Ishikawa (cell line): ENCODE measurements at regions not wholly inside any gene's neighbourhood (a gene's known extent, or its start where the extent isn't known, plus 50 kb on each side); places are given as distances from the start of the nearest gene placed in this dataset.

Source experiments
- CEBPB ChIP-seq: IDR thresholded peaks from 2 replicates; pipeline ENCODE4 v1.6.1; 2012
- CREB1 ChIP-seq: IDR thresholded peaks from 2 replicates; pipeline ENCODE4 v1.6.1; 2012; ENCODE audit warnings: low read depth
- EGR1 ChIP-seq: IDR thresholded peaks from 2 replicates; pipeline ENCODE4 v1.6.1; 2012
- EP300 ChIP-seq: IDR thresholded peaks from 2 replicates; pipeline ENCODE4 v1.6.1; 2012; ENCODE audit warnings: borderline replicate concordance
- FOXM1 ChIP-seq: IDR thresholded peaks from 2 replicates; pipeline ENCODE4 v1.6.1; 2012; ENCODE audit warnings: low read depth, borderline replicate concordance
- MAX ChIP-seq: IDR thresholded peaks from 2 replicates; pipeline ENCODE4 v1.6.1; 2012
- NFIC ChIP-seq: IDR thresholded peaks from 2 replicates; pipeline ENCODE4 v1.6.1; 2012
- RAD21 ChIP-seq: IDR thresholded peaks from 2 replicates; pipeline ENCODE4 v1.6.1; 2012; ENCODE audit warnings: low read depth
- REST ChIP-seq: IDR thresholded peaks from 2 replicates; pipeline ENCODE4 v1.6.1; 2012; ENCODE audit warnings: low read depth, mild to moderate bottlenecking
- TAF1 ChIP-seq: IDR thresholded peaks from 2 replicates; pipeline ENCODE4 v1.6.1; 2012; ENCODE audit warnings: low read depth, mild to moderate bottlenecking
- TCF12 ChIP-seq: IDR thresholded peaks from 2 replicates; pipeline ENCODE4 v1.6.1; 2012; ENCODE audit warnings: low read depth
- TEAD4 ChIP-seq: IDR thresholded peaks from 2 replicates; pipeline ENCODE4 v1.6.1; 2012
- YY1 ChIP-seq: IDR thresholded peaks from 2 replicates; pipeline ENCODE4 v1.6.1; 2012; ENCODE audit warnings: low read depth
- ZBTB7A ChIP-seq: IDR thresholded peaks from 2 replicates; pipeline ENCODE4 v1.6.1; 2012; ENCODE audit warnings: low read depth
- TF ChIP-seq, protein P1 (sequence below): IDR thresholded peaks from 2 replicates; pipeline ENCODE4 v1.6.1; 2012

- no peak for TF ChIP-seq ZBTB7A
- no peak for TF ChIP-seq RAD21
- no peak for TF ChIP-seq FOXM1
- no peak for TF ChIP-seq EP300
- TF ChIP-seq, protein P1, sequence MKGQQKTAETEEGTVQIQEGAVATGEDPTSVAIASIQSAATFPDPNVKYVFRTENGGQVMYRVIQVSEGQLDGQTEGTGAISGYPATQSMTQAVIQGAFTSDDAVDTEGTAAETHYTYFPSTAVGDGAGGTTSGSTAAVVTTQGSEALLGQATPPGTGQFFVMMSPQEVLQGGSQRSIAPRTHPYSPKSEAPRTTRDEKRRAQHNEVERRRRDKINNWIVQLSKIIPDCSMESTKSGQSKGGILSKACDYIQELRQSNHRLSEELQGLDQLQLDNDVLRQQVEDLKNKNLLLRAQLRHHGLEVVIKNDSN = no peak
- no peak for TF ChIP-seq REST
- no peak for TF ChIP-seq MAX
- TF ChIP-seq TCF12 = no peak
- TF ChIP-seq NFIC = no peak
- no peak for TF ChIP-seq TEAD4
- no peak for TF ChIP-seq TAF1
Observed at GRCh38 chr5:158013303-158013702, 154.4 kb upstream of the CLINT1 start.

DNA sequence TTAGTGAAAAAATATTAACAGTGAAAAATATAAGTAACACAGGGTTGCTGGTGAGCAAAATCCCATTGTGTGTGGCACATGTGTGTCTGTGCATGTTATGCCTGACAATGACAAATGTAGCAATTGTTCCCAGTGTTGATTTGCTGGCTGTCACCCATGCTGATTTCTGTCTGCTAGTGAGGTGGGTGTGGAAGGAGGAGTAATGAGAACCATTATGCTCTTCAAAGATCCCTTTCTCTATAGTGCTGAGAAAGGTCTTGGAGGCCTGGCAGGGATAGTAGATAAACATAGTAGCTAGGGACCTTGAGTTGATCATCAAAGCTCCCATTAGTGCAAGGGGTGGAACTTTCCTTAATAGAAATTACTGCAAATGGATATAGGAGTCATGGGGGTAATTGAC lies 152.5 kb upstream of the CLINT1 start:
- no peak for TF ChIP-seq CEBPB
- no peak for TF ChIP-seq FOXM1
- TF ChIP-seq MAX = no peak
- TF ChIP-seq, protein P1 = no peak
- no peak for TF ChIP-seq EP300
- TF ChIP-seq REST = no peak
- no peak for TF ChIP-seq NFIC
- TF ChIP-seq EGR1 = no peak
- TF ChIP-seq ZBTB7A = no peak
- TF ChIP-seq RAD21 = no peak
- no peak for TF ChIP-seq CREB1
- no peak for TF ChIP-seq TCF12
- no peak for TF ChIP-seq TAF1
- no peak for TF ChIP-seq YY1

GRCh38 chr5:158010831-158011230 lies 151.9 kb upstream of the CLINT1 start:
- no peak for TF ChIP-seq ZBTB7A
- no peak for TF ChIP-seq EP300
- no peak for TF ChIP-seq RAD21
- TF ChIP-seq REST = no peak
- no peak for TF ChIP-seq MAX
- no peak for TF ChIP-seq TCF12
- no peak for TF ChIP-seq CREB1
- TF ChIP-seq FOXM1 = no peak
- no peak for TF ChIP-seq TEAD4
- no peak for TF ChIP-seq NFIC
- TF ChIP-seq CEBPB = no peak
- no peak for TF ChIP-seq EGR1
- TF ChIP-seq, protein P1 = no peak
- TF ChIP-seq YY1 = no peak
- no peak for TF ChIP-seq TAF1

GRCh38 chr5:158007336-158007735 lies 148.4 kb upstream of the CLINT1 start:
- TF ChIP-seq TEAD4 = no peak
- TF ChIP-seq RAD21 = no peak
- no peak for TF ChIP-seq MAX
- no peak for TF ChIP-seq ZBTB7A
- no peak for TF ChIP-seq NFIC
- TF ChIP-seq, protein P1 = no peak
- no peak for TF ChIP-seq YY1
- TF ChIP-seq CREB1 = no peak
- no peak for TF ChIP-seq EGR1
- no peak for TF ChIP-seq TAF1
- no peak for TF ChIP-seq CEBPB
- no peak for TF ChIP-seq EP300
